ENCODE measurements at regions not wholly inside any gene's neighbourhood (a gene's known extent, or its start where the extent isn't known, plus 50 kb on each side); places are given as distances from the start of the nearest gene placed in this dataset.

DNA sequence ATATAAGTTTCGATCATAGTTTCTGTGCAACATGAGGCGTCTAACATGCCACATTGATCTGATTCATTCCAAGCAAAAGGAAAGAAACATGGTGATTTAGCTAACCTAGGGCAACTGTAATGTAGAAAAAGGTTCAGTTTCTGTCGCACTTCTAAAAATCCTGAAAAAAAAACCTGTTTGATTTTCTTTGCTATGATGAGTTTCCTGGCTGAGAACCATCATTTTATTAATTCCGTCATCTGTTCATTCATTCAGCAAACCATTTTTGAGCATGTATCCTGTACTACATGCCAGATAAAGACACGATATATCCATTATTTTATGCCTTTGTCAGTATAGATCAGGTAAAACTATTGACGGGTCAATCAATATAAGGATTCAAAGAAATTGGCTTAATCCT is 932.6 kb downstream of the GALC start:
- Histone ChIP-seq H3K27me3 (ENCODE audit: control insufficient read depth in 2 of 2, insufficient read depth in 2 of 2, low read length in 2 of 2) (no peaks in the 10 kb centered on the region), H3K4me1 (ENCODE audit: control insufficient read depth in 2 of 2, insufficient read depth in 2 of 2, low read length in 2 of 2) (no peaks in the 10 kb centered on the region), H3K9ac (ENCODE audit: low read depth in 1 of 2, low read length in 2 of 2) (no peak overlapping the region), H3K9me3 (ENCODE audit: control insufficient read depth in 2 of 2, low read length in 2 of 2) (no peaks in the 10 kb centered on the region), H3K4me3 (ENCODE audit: low read length in 2 of 2) (no peak overlapping the region), H3K36me3 (ENCODE audit: control insufficient read depth in 2 of 2, insufficient read depth in 2 of 2, low read length in 2 of 2) (no peaks in the 10 kb centered on the region), H3K27ac (ENCODE audit: low read depth in 2 of 2, low read length in 2 of 2) (no peak overlapping the region)

DNA sequence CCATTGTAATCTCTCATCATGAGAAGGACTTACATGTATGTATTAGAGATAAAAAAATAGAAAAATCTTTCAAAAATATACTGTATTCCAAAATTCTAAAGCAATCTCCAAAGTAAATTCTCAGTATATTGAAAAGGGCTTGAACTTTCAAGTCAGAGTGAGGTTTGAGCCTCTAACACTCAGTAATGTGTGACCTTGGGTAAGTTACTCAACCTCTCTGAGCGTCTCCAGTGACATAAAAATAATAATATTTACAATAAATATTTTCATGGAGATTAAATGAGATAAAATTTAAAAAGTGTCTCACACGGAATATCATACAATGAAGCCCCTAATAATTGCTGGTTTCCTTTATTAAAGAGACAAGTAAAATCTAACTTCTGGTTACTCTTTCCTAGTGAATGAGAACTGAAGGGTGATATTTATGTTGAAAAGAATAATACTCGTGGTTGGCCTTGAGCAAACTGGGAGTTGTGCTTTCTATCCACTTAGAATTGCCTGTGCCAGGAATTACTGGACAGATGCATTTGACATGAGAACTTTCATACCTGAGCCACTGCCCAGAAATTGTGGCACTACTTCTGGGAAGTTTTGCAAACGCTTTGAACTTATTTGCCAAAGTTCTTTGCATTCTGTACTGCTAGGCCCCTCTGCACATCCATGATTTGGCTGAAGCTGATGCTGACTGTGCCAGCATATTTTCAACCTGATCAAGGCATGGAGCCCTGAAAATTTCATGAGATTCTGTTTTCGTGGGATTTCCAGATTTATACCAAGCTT is 933.7 kb downstream of the GALC start:
- Histone ChIP-seq H3K27ac (ENCODE audit: low read depth in 2 of 2, low read length in 2 of 2) (no peak overlapping the region), H3K27me3 (ENCODE audit: control insufficient read depth in 2 of 2, insufficient read depth in 2 of 2, low read length in 2 of 2) (no peaks in the 10 kb centered on the region), H3K9ac (ENCODE audit: low read depth in 1 of 2, low read length in 2 of 2) (no peak overlapping the region), H3K4me3 (ENCODE audit: low read length in 2 of 2) (no peak overlapping the region), H3K36me3 (ENCODE audit: control insufficient read depth in 2 of 2, insufficient read depth in 2 of 2, low read length in 2 of 2) (no peaks in the 10 kb centered on the region), H3K9me3 (ENCODE audit: control insufficient read depth in 2 of 2, low read length in 2 of 2) (peaks cover 0 to 5% of the 10 kb centered on the region in 2 donors), H3K4me1 (ENCODE audit: control insufficient read depth in 2 of 2, insufficient read depth in 2 of 2, low read length in 2 of 2) (no peaks in the 10 kb centered on the region)

DNA sequence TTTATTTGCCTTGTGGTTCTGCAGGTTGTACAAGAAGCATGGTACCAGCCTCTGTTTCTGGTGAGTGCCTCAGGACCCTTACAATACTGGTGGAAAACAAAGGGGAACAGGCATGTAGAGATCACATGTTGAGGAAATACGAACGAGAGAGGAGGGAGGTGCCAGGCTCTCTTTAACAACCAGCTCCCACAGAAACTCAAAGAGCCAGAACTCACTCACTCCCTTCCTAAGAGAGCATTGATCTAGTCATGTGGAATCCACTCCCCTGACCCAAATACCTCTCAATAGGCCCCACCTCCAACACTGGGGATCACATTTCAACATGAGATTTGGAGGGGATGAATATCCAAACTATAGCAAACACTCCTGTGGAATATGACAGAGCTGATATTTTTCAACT is 938.0 kb downstream of the GALC start:
- H3K4me3 ChIP-seq (ENCODE audit: low read length in 2 of 2) = no peak overlapping the region
- peaks cover 0 to 5% of the 10 kb centered on the region in 2 donors for H3K9me3 ChIP-seq (ENCODE audit: control insufficient read depth in 2 of 2, low read length in 2 of 2)
- H3K27me3 ChIP-seq (ENCODE audit: control insufficient read depth in 2 of 2, insufficient read depth in 2 of 2, low read length in 2 of 2) = no peaks in the 10 kb centered on the region
- H3K4me1 ChIP-seq (ENCODE audit: control insufficient read depth in 2 of 2, insufficient read depth in 2 of 2, low read length in 2 of 2) = no peaks in the 10 kb centered on the region
- H3K36me3 ChIP-seq (ENCODE audit: control insufficient read depth in 2 of 2, insufficient read depth in 2 of 2, low read length in 2 of 2) = no peaks in the 10 kb centered on the region
- no peak overlapping the region for H3K27ac ChIP-seq (ENCODE audit: low read depth in 2 of 2, low read length in 2 of 2)
- no peak overlapping the region for H3K9ac ChIP-seq (ENCODE audit: low read depth in 1 of 2, low read length in 2 of 2)

DNA sequence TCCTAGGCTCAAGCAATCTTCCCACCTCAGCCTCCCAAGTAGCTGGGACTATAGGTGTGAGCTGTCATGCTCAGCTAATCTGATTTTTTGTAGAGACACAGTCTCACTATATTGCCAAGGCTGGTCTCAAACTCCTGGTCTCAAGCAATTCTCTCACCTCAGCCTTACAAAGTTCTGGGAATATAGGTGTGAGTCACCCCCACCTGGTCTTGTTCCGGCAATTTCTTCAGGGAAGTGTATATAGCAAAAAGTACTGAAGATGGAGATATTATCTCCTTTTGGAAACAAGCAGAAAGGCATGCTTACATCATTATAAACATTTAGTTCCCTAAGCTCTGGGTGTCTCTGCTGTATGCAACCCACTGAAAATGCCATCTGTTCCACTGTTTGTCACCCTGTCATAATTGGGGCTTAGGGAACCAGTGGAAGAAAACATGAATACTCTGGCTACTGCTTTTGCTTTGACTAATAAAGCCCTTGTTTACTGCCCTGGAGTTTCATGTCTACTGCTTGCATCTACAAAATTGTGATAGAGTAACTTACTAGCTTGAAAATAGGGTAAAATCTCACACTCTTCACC is 940.2 kb downstream of the GALC start:
- H3K36me3 ChIP-seq (ENCODE audit: control insufficient read depth in 2 of 2, insufficient read depth in 2 of 2, low read length in 2 of 2) = no peaks in the 10 kb centered on the region
- H3K4me3 ChIP-seq (ENCODE audit: low read length in 2 of 2) = no peak overlapping the region
- peaks cover 0 to 5% of the 10 kb centered on the region in 2 donors for H3K9me3 ChIP-seq (ENCODE audit: control insufficient read depth in 2 of 2, low read length in 2 of 2)
- H3K4me1 ChIP-seq (ENCODE audit: control insufficient read depth in 2 of 2, insufficient read depth in 2 of 2, low read length in 2 of 2) = no peaks in the 10 kb centered on the region
- H3K9ac ChIP-seq (ENCODE audit: low read depth in 1 of 2, low read length in 2 of 2) = no peak overlapping the region
- H3K27me3 ChIP-seq (ENCODE audit: control insufficient read depth in 2 of 2, insufficient read depth in 2 of 2, low read length in 2 of 2) = no peaks in the 10 kb centered on the region
- H3K27ac ChIP-seq (ENCODE audit: low read depth in 2 of 2, low read length in 2 of 2) = no peak overlapping the region

DNA sequence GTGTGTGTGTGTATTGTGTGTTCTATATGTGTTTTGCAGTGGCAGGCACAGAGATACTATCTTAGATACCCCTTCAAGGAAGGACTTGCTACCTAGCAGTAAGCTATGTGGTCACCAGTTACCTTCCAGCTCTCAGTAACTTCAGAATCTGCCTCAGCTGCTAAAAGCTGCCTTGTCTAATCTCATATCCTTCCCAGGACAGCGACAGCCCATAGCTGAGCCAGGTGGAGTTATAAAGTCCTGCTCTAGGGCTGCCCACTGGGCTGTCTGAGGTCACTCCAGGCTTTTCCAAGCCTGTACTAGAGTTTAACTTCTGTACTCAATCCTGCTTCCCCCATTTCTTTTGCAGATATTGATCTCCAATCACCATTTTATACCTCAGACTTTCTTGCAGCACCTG is 942.6 kb downstream of the GALC start:
- H3K4me1 ChIP-seq (ENCODE audit: control insufficient read depth in 2 of 2, insufficient read depth in 2 of 2, low read length in 2 of 2) = no peaks in the 10 kb centered on the region
- no peak overlapping the region for H3K9ac ChIP-seq (ENCODE audit: low read depth in 1 of 2, low read length in 2 of 2)
- H3K36me3 ChIP-seq (ENCODE audit: control insufficient read depth in 2 of 2, insufficient read depth in 2 of 2, low read length in 2 of 2) = no peaks in the 10 kb centered on the region
- no peak overlapping the region for H3K4me3 ChIP-seq (ENCODE audit: low read length in 2 of 2)
- no peak overlapping the region for H3K27ac ChIP-seq (ENCODE audit: low read depth in 2 of 2, low read length in 2 of 2)
- peaks cover 0 to 5% of the 10 kb centered on the region in 2 donors for H3K9me3 ChIP-seq (ENCODE audit: control insufficient read depth in 2 of 2, low read length in 2 of 2)
- no peaks in the 10 kb centered on the region for H3K27me3 ChIP-seq (ENCODE audit: control insufficient read depth in 2 of 2, insufficient read depth in 2 of 2, low read length in 2 of 2)

DNA sequence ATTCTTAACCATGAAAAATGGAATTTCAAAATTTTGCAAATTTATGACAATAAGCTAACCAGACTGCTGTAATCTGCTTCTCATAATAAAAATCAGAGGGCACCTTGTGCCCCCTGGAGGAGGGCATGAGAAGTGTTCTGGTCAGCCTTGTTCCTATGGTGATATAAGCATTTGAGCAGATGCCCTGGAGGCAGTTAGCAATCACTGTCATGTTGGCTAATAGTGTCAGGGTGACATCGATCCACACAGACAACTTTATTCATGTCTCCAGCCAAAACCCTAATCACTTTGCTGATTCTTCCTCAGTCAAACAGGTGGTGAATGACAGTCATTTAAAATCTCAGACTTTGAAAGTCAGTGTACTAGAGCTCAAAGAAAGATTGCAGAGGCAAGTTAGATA is 943.0 kb downstream of the GALC start:
- Histone ChIP-seq H3K27me3 (ENCODE audit: control insufficient read depth in 2 of 2, insufficient read depth in 2 of 2, low read length in 2 of 2) (no peaks in the 10 kb centered on the region), H3K9me3 (ENCODE audit: control insufficient read depth in 2 of 2, low read length in 2 of 2) (peaks cover 0 to 4% of the 10 kb centered on the region in 2 donors), H3K9ac (ENCODE audit: low read depth in 1 of 2, low read length in 2 of 2) (no peak overlapping the region), H3K36me3 (ENCODE audit: control insufficient read depth in 2 of 2, insufficient read depth in 2 of 2, low read length in 2 of 2) (no peaks in the 10 kb centered on the region), H3K4me1 (ENCODE audit: control insufficient read depth in 2 of 2, insufficient read depth in 2 of 2, low read length in 2 of 2) (no peaks in the 10 kb centered on the region), H3K4me3 (ENCODE audit: low read length in 2 of 2) (no peak overlapping the region), H3K27ac (ENCODE audit: low read depth in 2 of 2, low read length in 2 of 2) (no peak overlapping the region)

DNA sequence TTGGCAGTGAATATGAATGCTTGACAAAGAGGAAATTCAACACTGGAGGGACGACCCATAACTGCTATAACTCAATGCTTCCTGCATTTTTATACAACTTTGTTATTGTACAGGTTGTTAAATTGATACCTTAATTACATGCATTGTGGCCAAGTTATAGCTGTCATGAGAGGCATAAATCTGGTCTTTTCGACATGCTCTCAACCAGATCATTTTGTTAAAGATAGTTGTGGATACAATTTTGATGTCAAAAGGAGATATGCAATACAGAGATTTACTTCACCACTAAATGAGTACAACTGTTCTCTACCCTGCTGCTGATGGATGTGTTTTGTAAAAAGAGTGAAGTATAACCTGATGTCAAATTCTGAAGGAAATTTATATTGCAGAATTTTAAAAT is 946.0 kb downstream of the GALC start:
- Histone ChIP-seq H3K4me3 (ENCODE audit: low read length in 2 of 2) (no peak overlapping the region), H3K9me3 (ENCODE audit: control insufficient read depth in 2 of 2, low read length in 2 of 2) (no peaks in the 10 kb centered on the region), H3K36me3 (ENCODE audit: control insufficient read depth in 2 of 2, insufficient read depth in 2 of 2, low read length in 2 of 2) (no peaks in the 10 kb centered on the region), H3K9ac (ENCODE audit: low read depth in 1 of 2, low read length in 2 of 2) (no peak overlapping the region), H3K4me1 (ENCODE audit: control insufficient read depth in 2 of 2, insufficient read depth in 2 of 2, low read length in 2 of 2) (no peaks in the 10 kb centered on the region), H3K27me3 (ENCODE audit: control insufficient read depth in 2 of 2, insufficient read depth in 2 of 2, low read length in 2 of 2) (no peaks in the 10 kb centered on the region), H3K27ac (ENCODE audit: low read depth in 2 of 2, low read length in 2 of 2) (no peak overlapping the region)

DNA sequence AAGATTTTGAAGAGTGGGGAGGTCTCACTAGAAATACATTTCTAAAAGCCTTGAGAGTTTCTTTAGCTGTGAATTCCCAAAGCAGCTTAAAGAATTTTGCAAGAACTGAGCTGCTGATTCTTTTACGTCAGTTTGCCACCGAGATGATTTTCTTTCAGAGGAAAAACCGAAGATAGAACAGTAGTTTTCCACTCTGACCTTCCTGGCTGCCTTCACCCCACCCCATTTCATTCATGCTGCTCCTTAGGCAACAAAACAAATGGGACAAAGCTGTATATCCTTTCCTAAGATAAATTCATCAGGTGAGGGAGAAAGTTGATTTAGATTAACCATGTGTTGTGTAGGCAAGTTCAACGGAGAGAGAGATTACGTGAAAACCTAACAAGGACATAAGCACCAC is 947.0 kb downstream of the GALC start:
- Histone ChIP-seq H3K27me3 (ENCODE audit: control insufficient read depth in 2 of 2, insufficient read depth in 2 of 2, low read length in 2 of 2) (no peaks in the 10 kb centered on the region), H3K9ac (ENCODE audit: low read depth in 1 of 2, low read length in 2 of 2) (no peak overlapping the region), H3K9me3 (ENCODE audit: control insufficient read depth in 2 of 2, low read length in 2 of 2) (no peaks in the 10 kb centered on the region), H3K4me3 (ENCODE audit: low read length in 2 of 2) (no peak overlapping the region), H3K4me1 (ENCODE audit: control insufficient read depth in 2 of 2, insufficient read depth in 2 of 2, low read length in 2 of 2) (no peaks in the 10 kb centered on the region), H3K27ac (ENCODE audit: low read depth in 2 of 2, low read length in 2 of 2) (no peak overlapping the region), H3K36me3 (ENCODE audit: control insufficient read depth in 2 of 2, insufficient read depth in 2 of 2, low read length in 2 of 2) (no peaks in the 10 kb centered on the region)

DNA sequence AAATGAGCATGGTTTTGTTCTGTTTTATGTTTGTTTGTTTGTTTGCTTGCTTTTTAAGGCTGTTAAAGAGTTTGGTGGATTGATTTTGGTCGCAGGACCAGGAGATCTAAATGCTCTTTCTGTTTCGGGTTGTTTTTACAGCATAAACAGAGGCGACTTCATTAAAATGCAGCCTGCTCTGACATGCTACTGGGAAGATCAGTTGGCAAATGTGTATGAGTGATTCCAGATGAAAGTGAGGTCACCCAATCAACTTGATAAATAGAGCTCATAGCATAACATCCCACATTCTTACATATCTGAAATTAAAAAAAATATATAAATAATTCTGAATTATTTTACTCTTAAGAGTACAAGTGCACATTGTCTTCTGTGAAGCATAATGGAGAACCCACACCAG is 947.7 kb downstream of the GALC start:
- Histone ChIP-seq H3K9ac (ENCODE audit: low read depth in 1 of 2, low read length in 2 of 2) (no peak overlapping the region), H3K4me1 (ENCODE audit: control insufficient read depth in 2 of 2, insufficient read depth in 2 of 2, low read length in 2 of 2) (no peaks in the 10 kb centered on the region), H3K4me3 (ENCODE audit: low read length in 2 of 2) (no peak overlapping the region), H3K36me3 (ENCODE audit: control insufficient read depth in 2 of 2, insufficient read depth in 2 of 2, low read length in 2 of 2) (no peaks in the 10 kb centered on the region), H3K27me3 (ENCODE audit: control insufficient read depth in 2 of 2, insufficient read depth in 2 of 2, low read length in 2 of 2) (no peaks in the 10 kb centered on the region), H3K9me3 (ENCODE audit: control insufficient read depth in 2 of 2, low read length in 2 of 2) (no peaks in the 10 kb centered on the region), H3K27ac (ENCODE audit: low read depth in 2 of 2, low read length in 2 of 2) (no peak overlapping the region)

DNA sequence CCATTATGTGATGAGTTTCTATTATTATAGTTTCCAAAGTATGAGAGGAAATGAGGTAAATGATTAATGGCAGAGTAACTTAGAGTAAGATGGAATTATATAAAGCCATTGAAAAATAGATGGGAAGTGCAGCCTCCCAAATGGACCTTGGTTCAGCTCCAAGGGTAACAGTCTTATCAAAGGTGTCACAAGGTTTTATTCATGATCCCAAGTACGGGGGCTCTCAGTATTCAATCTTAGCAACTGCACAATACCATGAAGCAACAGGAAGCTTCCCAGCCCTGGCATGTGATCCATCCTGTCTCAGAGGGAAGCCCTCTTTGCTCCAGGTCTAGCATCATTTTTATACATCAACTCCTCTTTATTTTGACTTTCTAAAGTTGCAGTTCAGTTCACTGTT is 948.2 kb downstream of the GALC start:
- no peaks in the 10 kb centered on the region for H3K27me3 ChIP-seq (ENCODE audit: control insufficient read depth in 2 of 2, insufficient read depth in 2 of 2, low read length in 2 of 2)
- no peak overlapping the region for H3K27ac ChIP-seq (ENCODE audit: low read depth in 2 of 2, low read length in 2 of 2)
- no peak overlapping the region for H3K4me3 ChIP-seq (ENCODE audit: low read length in 2 of 2)

More for the DNA sequence above, 948.2 kb downstream of the GALC start:
- Histone ChIP-seq H3K36me3 (ENCODE audit: control insufficient read depth in 2 of 2, insufficient read depth in 2 of 2, low read length in 2 of 2) (no peaks in the 10 kb centered on the region), H3K9ac (ENCODE audit: low read depth in 1 of 2, low read length in 2 of 2) (no peak overlapping the region), H3K4me1 (ENCODE audit: control insufficient read depth in 2 of 2, insufficient read depth in 2 of 2, low read length in 2 of 2) (no peaks in the 10 kb centered on the region), H3K9me3 (ENCODE audit: control insufficient read depth in 2 of 2, low read length in 2 of 2) (no peaks in the 10 kb centered on the region)
